Lower leg skin (tissue), 4 donors: ENCODE measurements at regions not wholly inside any gene's neighbourhood (a gene's known extent, or its start where the extent isn't known, plus 50 kb on each side); places are given as distances from the start of the nearest gene placed in this dataset.

ENCODE experiments used
- DNase-seq, 2 donors: peaks; one replicate each; pipeline ENCODE4 v3.0.0-alpha.2; 2019; ENCODE audit warnings: low spot score in 2 of 2
- H3K4me3 ChIP-seq: fragments of 200-600 bp; sonication (generic); 2 replicates; pipeline ENCODE4 v1.5.1; 2017; ENCODE audit warnings: mild to moderate bottlenecking, low read depth; ENCODE audit not compliant: poor library complexity, severe bottlenecking
- CTCF ChIP-seq, 3 donors: fragments of 450-650 bp; IDR thresholded peaks; one replicate each; pipeline ENCODE4 v1.5.1; 2016; ENCODE audit warnings: antibody characterized with exemption in 3 of 3, mild to moderate bottlenecking in 3 of 3, moderate library complexity in 2 of 3
- POLR2A ChIP-seq, 2 donors: fragments of 450-650 bp; IDR thresholded peaks; one replicate each; pipeline ENCODE4 v1.6.1; 2016 to 2017; ENCODE audit warnings: antibody characterized with exemption in 2 of 2, mild to moderate bottlenecking in 1 of 2, moderate library complexity in 1 of 2
- WGBS, 2 donors: methylation state at CpG; one replicate each; pipeline ENCODE4 v1.1.5; 2018; 5-methylcytosine and 5-hydroxymethylcytosine counted together
- intact Hi-C: fragments of 100-400 bp; cut with DNase I; formaldehyde crosslinking; loops from one replicate; pipeline ENCODE4 v1.15.0; 2023; ENCODE audit warnings: low total_unique reads

- intact Hi-C loops, result no loop called here
- TF ChIP-seq POLR2A (IDR thresholded peaks at IDR 0.05) (no peak), CTCF (IDR thresholded peaks at IDR 0.05) (no peak)
- 43 to 46% methylated on average over 4 of the region's 4 CpGs for WGBS, 2 donors
- H3K4me3 ChIP-seq, result no peak overlapping the region
- no peak for DNase-seq
These were observed 234.4 kb upstream of the RGPD4 start for GRCh38 chr2:107592280-107592624.

- DNase-seq, result no peak
- WGBS, 2 donors, result 87 to 92% methylated on average over 5 of the region's 5 CpGs
These were observed 231.4 kb upstream of the RGPD4 start for GRCh38 chr2:107595285-107595684.

GRCh38 chr2:107595749-107596148, 230.9 kb upstream of the RGPD4 start:
- 28 to 32% methylated on average over 4 of the region's 4 CpGs for WGBS, 2 donors
- intact Hi-C loops, result no loop called here
- no peak overlapping the region for H3K4me3 ChIP-seq

More at GRCh38 chr2:107595285-107595684, 231.4 kb upstream of the RGPD4 start:
- no peak overlapping the region for H3K4me3 ChIP-seq
- intact Hi-C loops, result no loop called here
- TF ChIP-seq CTCF (IDR thresholded peaks at IDR 0.05), result no peak
- TF ChIP-seq POLR2A (IDR thresholded peaks at IDR 0.05), result no peak

GRCh38 chr2:107597507-107597906, 229.2 kb upstream of the RGPD4 start:
- intact Hi-C loops, result no loop called here
- TF ChIP-seq CTCF (IDR thresholded peaks at IDR 0.05), result no peak
- TF ChIP-seq POLR2A (IDR thresholded peaks at IDR 0.05), result no peak
- no peak overlapping the region for H3K4me3 ChIP-seq
- no peak for DNase-seq

More at GRCh38 chr2:107595749-107596148, 230.9 kb upstream of the RGPD4 start:
- DNase-seq, result no peak
- TF ChIP-seq POLR2A (IDR thresholded peaks at IDR 0.05), result no peak
- TF ChIP-seq CTCF (IDR thresholded peaks at IDR 0.05), result no peak

- 80 to 82% methylated on average over 2 of the region's 2 CpGs for WGBS, 2 donors
- no peak for DNase-seq
- intact Hi-C loops, result no loop called here
- TF ChIP-seq POLR2A (IDR thresholded peaks at IDR 0.05), result no peak
- TF ChIP-seq CTCF (IDR thresholded peaks at IDR 0.05), result no peak
- H3K4me3 ChIP-seq, result no peak overlapping the region
These were observed 223.9 kb upstream of the RGPD4 start for GRCh38 chr2:107602801-107603200.

GRCh38 chr2:107607054-107607453, 219.6 kb upstream of the RGPD4 start:
- no peak for TF ChIP-seq POLR2A (IDR thresholded peaks at IDR 0.05)
- no peak for TF ChIP-seq CTCF (IDR thresholded peaks at IDR 0.05)
- DNase-seq, result no peak
- intact Hi-C loops, result no loop called here
- 82 to 85% methylated on average over 1 of the region's 1 CpG for WGBS, 2 donors
- H3K4me3 ChIP-seq, result no peak overlapping the region
